Stimulated activated CD8-positive, alpha-beta memory T cell treated with anti-CD3 and anti-CD28 coated beads, Interleukin-15, amount 100 ng/mL, for 24 hours (primary cell): ENCODE measurements at regions not wholly inside any gene's neighbourhood (a gene's known extent, or its start where the extent isn't known, plus 50 kb on each side); places are given as distances from the start of the nearest gene placed in this dataset.
"Not testable (repeated sequence)": the region's sequence is repeated elsewhere in the genome, so short reads cannot be mapped to it uniquely, and the experiment has no call there.

Experiments used
- DNase-seq: peaks from one replicate; pipeline ENCODE4 v3.0.0-alpha.2; 2020; ENCODE audit warnings: low read depth

DNA sequence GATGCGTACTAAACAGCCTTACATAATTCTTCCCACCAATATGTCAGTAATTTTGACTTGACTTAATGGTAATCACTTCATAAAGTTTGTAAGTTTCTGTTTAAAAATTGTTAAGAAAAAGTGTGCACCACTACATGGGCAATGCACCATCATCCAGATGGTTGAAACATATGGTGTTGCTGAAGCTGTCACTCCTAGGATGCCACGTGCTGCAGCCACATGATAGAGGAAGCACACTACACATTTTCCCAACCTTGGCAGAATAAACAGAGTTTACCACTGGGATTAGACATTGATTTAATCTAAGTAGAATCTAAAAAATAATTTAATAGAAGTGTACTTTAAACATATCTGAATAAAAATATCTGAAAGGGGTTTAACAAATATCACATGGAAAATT lies 1209.9 kb downstream of the NSUN3 start:
- DNase-seq, result no peak

DNA sequence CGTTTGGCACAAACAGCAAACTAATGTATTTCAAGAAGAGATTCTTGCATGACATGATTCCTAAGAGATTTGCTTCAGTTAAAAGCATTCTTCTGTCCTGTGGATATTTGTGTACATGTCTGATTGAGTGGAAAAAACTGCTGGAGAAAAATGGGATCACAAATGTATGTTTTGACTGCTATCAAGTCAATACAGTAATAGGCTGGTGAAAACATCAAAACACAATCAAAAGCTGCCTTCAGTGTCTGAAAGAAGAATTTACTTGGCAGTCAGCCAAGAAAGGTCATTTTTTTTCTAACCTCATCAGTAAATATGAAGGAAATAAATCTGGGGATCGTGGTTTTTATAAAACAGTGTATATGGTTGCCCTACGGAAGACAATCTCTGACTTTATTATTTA lies 1214.8 kb downstream of the NSUN3 start:
- no peak for DNase-seq

GRCh38 chr3:95280711-95281352 lies 1218.0 kb downstream of the NSUN3 start:
- DNase-seq, result no peak

GRCh38 chr3:95289295-95289694 lies 1226.4 kb downstream of the NSUN3 start:
- DNase-seq, result no peak

DNA sequence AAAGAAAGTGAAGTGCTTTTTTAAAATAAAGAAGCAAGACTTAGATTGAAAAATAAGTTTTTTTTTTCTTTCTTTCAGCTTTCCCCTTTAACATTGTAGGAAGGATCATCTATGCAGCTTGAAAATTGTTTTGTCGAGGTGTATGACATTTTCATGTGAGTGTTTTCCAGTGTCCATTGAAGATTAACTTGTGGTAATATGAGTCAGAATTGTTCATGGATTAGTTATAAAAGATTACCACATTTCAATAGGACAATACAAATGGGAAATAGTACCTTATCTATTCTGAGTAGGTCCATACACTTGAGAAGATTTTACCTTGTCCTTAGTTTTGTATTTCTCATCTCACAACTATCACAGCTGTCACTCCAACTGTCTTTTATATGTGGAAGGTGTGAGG lies 1234.7 kb downstream of the NSUN3 start:
- no peak for DNase-seq

- no peak for DNase-seq
Measured at GRCh38 chr3:95302044-95302443, 1239.2 kb downstream of the NSUN3 start.

DNA sequence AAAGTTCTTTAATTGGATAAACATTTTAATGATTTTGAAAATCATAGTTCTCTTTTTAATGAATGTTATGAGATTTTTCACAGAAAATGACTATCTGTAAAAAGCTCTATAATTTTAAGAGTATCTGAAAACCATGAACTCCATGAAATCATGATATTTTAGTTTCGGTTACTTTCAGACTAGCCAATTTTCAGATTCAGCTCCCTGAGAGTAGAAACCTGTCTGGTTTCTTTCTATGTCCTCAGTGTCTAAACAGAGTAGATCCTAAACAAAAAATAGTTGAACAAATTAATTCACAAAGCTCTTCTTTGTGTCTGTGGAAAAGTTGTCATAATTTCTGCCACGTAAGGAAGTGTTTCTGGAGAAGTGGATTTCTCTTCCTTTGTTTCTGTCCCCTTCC lies 1247.7 kb downstream of the NSUN3 start:
- no peak for DNase-seq

DNA sequence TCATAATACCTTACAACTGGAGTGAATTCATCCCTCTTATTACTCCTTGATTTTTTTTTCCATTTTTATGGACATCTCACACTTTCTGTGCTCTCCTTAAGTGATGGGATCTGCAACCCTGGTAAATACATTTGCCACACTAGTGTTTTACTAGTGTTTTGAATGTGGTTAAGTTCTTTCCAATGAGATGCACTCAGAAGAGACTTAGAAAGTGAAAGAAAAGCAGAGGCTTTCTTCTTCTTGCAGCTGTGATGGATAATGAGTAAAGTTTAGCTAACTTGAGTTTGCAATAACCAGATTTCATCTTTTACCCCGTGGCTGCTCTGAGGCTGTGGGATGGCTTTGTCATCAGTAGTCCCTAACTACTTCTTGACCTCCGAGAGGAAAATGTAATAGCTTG lies 1248.4 kb downstream of the NSUN3 start:
- no peak for DNase-seq

GRCh38 chr3:95312650-95313049 lies 1249.8 kb downstream of the NSUN3 start:
- DNase-seq, result no peak

DNA sequence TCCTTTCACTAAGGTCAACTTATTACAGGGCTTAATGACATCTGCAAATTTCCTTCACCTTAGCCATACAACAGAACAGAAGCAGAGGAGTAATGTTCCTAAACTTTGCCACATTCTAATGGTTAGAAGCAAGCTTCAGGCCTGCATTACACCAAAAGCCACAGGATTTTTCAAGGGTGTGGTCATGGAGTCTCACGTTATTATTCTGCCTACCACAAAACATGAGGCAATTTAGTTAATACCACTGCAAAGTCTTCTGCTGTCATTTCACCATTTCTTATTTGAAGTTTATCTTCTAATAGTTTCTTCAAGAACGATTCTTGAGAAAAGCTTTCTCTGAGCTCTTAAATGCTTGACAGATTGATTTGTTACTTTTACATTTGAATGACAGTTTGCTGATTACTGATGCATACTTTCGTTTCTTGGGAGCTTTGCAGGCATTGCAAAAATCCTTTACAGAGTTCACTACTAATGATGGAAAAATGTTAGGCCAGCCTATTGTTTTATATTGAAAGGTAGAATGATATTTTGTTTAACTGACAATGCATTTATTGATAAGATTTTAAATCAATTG lies 1257.1 kb downstream of the NSUN3 start:
- DNase-seq, result no peak

DNA sequence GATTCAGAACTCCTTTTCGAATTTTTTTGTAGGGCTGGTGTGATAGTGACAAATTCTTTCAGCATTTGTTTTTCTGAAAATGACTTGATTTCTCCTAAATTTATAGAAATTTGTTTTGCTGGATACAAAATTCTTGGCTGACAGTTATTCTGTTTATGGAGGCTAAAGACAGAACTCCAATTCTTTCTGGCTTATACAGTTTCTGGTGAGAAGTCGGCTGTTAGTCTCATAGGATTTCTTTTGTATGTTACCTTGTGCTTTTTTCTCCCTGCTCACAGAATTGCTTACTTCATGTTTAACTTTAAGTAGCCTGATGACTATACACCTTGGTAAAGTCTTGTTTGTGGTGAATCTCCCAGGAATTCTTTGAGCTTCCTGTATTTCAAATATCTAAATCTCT lies 1264.6 kb downstream of the NSUN3 start:
- DNase-seq, result no peak

DNA sequence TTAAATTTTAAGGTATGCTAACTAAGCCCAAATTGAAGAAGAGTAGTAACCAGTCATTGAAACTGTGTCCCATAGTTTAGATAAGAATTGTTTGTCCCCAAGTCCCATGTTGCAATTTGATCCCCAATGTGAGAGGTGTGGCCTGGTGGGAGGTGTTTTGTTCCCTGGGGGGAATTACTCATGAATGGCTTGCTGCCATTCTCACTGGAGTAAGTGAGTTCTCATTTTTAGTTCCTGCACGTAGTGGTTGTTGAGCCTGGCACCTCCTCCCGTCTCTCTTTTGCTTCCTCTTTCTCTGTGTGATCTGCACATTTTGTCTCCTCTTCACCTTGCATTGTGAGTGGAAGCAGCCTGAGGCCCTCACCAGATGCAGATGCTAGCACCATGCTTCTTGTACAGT lies 1271.0 kb downstream of the NSUN3 start:
- DNase-seq, result no peak

GRCh38 chr3:95334461-95334860 lies 1271.6 kb downstream of the NSUN3 start:
- no peak for DNase-seq

DNA sequence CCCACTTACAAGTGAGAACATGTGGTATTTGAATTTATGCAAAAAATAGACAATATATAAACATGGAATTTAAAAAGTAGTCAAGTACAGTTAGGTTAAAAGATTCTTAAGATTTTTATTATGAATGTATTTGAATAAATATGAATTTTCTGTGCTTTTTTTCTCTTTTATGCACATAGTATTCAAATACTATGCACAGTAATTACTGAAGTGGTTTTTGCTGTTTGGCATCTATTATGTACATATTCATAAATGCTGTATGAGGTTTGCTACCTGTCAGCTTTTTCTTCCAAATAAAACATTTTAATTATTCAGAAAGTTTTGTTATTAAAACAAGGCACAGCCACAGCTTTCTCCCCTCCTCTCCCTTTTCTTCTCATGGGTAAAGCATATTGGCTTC lies 1272.7 kb downstream of the NSUN3 start:
- no peak for DNase-seq

DNA sequence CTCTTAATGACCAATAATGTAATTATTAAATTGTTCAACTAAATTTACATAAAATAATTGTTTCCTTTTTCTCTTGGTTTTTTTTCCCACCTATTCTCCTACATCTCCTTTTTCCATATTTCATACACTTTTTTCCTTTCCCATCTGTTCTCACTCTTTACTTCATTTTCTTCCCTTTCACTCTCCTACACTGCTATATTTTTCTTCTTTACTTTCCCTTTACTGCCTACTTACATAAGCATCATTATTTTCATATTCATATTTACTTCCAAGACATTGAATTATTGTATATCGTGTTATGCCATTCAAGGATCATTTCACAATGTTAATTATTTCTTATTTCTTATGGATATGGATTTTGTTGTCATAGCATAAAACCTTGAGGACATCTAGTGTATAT lies 1275.6 kb downstream of the NSUN3 start:
- DNase-seq, result no peak

DNA sequence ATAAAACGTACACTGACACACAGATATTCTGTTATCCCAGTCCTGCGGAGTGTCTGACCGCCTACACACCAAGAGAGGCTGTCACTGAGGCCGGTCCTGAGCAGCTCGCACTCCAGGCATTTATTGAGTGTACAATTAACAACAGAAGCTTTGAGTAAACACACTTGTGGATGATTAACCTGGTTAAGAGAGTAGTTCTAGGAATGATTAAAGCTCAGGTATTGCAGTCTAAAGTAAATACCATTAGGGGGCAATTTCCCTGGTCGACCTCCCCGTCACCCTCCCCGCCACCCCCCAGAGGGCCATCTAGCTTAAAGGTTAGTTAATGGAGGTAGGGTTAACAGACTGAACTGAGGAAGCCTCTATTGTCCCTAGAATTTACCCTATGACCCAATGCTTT lies 1278.5 kb downstream of the NSUN3 start:
- DNase-seq, result no peak

DNA sequence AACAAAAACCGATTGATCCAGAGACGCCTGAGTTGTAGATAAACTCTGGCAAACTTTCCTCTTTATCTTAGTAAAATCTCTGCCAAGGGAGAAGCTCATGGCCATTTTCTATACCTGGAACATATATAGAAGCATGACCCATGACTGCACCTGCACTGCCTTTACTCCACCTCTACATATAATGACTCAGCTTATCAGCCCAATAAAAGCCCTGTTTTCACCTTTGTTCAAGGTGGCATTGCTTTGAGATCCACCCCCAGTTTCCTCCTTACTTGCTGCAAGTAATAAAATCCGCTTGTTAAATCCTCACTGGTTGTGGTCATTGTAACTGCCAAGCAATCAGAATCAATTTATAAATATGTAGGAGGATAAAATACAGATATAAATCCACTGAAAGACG lies 1280.4 kb downstream of the NSUN3 start:
- DNase-seq, result no peak

GRCh38 chr3:95343767-95344166 lies 1280.9 kb downstream of the NSUN3 start:
- no peak for DNase-seq

DNA sequence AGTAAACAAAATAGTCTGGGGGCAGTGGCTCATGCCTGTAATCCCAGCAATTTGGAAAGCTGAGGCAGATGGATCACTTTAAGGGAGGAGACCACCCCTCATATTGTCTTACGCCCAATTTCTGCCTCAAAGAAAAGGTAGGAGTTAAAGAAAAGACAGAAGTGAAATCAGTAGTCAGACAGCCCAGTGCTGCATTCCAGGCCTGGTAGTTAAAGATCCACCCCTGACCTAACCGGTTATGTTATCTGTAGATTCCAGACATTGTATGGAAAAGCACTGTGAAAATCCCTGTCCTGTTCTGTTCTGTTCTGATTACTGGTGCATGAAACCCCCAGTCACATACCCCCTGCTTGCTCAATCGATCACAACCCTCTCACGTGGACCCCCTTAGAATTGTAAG lies 1285.1 kb downstream of the NSUN3 start:
- not testable (repeated sequence) for DNase-seq

- DNase-seq, result no peak
Measured at GRCh38 chr3:95348879-95349278, 1286.0 kb downstream of the NSUN3 start.

DNA sequence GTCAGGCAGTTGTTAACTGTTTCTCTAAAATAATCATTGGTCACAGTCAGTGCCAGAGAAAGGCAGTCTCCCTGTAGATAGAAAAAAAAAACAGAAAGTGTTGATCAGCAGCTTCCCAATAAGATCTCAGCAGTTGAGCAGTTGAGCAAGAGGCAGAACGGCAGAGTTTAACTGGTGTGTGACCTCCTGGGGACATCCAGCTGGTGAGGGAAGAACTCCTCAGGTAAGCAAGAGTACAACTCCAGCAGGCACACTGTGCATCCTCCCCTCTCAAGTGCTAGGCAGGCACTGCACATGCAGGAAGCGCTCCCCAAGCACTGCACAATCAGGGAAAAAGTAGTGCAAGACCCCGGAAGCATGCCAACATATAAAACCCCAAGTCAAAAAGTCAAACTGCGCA lies 1287.2 kb downstream of the NSUN3 start:
- no peak for DNase-seq

- DNase-seq, result no peak
Measured at GRCh38 chr3:95351158-95351557, 1288.3 kb downstream of the NSUN3 start.

DNA sequence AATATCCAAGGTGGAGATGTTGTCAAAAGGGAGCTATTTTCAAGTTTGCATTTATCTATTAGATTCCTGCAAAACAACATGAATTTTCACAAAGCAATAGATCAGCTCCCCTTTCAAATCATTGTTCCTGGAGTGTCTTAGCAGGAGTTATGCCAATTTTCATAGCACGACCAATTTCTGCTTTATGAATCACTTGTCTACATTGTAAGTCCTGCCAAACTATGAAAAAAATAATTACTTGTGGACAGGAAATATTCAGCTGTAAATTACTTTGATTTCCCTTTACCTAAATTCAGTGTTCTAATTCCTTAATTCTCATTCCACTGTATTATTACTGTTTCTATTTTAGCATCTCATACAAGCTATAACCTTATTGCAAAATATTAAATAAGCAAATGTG lies 1289.6 kb downstream of the NSUN3 start:
- DNase-seq, result no peak

DNA sequence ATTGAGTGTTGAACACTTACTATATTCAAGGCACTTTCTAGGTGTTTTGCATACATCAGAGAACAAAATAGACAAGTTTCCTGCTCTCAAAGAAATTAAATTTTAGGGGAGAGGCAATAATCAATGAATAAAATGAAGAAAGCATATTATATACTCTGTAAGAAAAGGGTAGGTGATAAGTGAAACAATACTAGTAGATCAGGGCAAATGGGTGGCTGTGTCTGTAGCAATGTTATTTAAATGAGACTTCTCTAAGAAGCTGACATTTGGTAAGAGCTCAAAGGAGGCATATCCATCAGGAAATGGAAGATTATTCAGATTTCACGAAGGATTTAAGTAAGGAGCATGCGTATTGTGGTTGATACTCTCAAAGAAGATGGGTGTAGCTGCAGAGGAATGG lies 1291.6 kb downstream of the NSUN3 start:
- DNase-seq, result no peak
